ENCODE measurements at regions not wholly inside any gene's neighbourhood (a gene's known extent, or its start where the extent isn't known, plus 50 kb on each side); places are given as distances from the start of the nearest gene placed in this dataset.

- Mint-ChIP-seq H3K36me3 (ENCODE audit: low read depth, unreplicated experiment) (no peaks in the 10 kb centered on the region), H3K4me3 (ENCODE audit: unreplicated experiment) (no peak overlapping the region), H3K9me3 (ENCODE audit: unreplicated experiment) (no peaks in the 10 kb centered on the region), H3K27me3 (ENCODE audit: unreplicated experiment) (no peaks in the 10 kb centered on the region), H3K4me1 (ENCODE audit: unreplicated experiment) (no peaks in the 10 kb centered on the region), H3K27ac (ENCODE audit: unreplicated experiment) (no peak overlapping the region)
- no peak for DNase-seq (ENCODE audit: low spot score)
- TF ChIP-seq CTCF (IDR thresholded peaks at IDR 0.05; ENCODE audit: unreplicated experiment): no peak
These were observed 299.8 kb upstream of the ZFHX3 start for GRCh38 chr16:73347500-73348375.

GRCh38 chr16:73339821-73340220 lies 291.9 kb upstream of the ZFHX3 start:
- H3K27me3 Mint-ChIP-seq (ENCODE audit: unreplicated experiment): no peaks in the 10 kb centered on the region
- no peaks in the 10 kb centered on the region for H3K4me1 Mint-ChIP-seq (ENCODE audit: unreplicated experiment)
- no peak for DNase-seq (ENCODE audit: low spot score)
- no peak overlapping the region for H3K4me3 Mint-ChIP-seq (ENCODE audit: unreplicated experiment)
- H3K27ac Mint-ChIP-seq (ENCODE audit: unreplicated experiment): no peak overlapping the region
- TF ChIP-seq CTCF (IDR thresholded peaks at IDR 0.05; ENCODE audit: unreplicated experiment): no peak
- no peaks in the 10 kb centered on the region for H3K36me3 Mint-ChIP-seq (ENCODE audit: low read depth, unreplicated experiment)
- no peaks in the 10 kb centered on the region for H3K9me3 Mint-ChIP-seq (ENCODE audit: unreplicated experiment)

- H3K27me3 Mint-ChIP-seq (ENCODE audit: unreplicated experiment): no peaks in the 10 kb centered on the region
These were observed 289.7 kb upstream of the ZFHX3 start for GRCh38 chr16:73337373-73338296.

GRCh38 chr16:73329358-73330286 lies 281.7 kb upstream of the ZFHX3 start:
- Mint-ChIP-seq H3K27ac (ENCODE audit: unreplicated experiment) (no peak overlapping the region), H3K4me3 (ENCODE audit: unreplicated experiment) (no peak overlapping the region), H3K9me3 (ENCODE audit: unreplicated experiment) (no peaks in the 10 kb centered on the region), H3K27me3 (ENCODE audit: unreplicated experiment) (no peaks in the 10 kb centered on the region), H3K4me1 (ENCODE audit: unreplicated experiment) (no peaks in the 10 kb centered on the region), H3K36me3 (ENCODE audit: low read depth, unreplicated experiment) (no peaks in the 10 kb centered on the region)
- DNase-seq (ENCODE audit: low spot score): no peak
- TF ChIP-seq CTCF (IDR thresholded peaks at IDR 0.05; ENCODE audit: unreplicated experiment): no peak

More at GRCh38 chr16:73337373-73338296, 289.7 kb upstream of the ZFHX3 start:
- Mint-ChIP-seq H3K4me3 (ENCODE audit: unreplicated experiment) (no peak overlapping the region), H3K27ac (ENCODE audit: unreplicated experiment) (no peak overlapping the region), H3K9me3 (ENCODE audit: unreplicated experiment) (no peaks in the 10 kb centered on the region), H3K36me3 (ENCODE audit: low read depth, unreplicated experiment) (no peaks in the 10 kb centered on the region), H3K4me1 (ENCODE audit: unreplicated experiment) (no peaks in the 10 kb centered on the region)
- TF ChIP-seq CTCF (IDR thresholded peaks at IDR 0.05; ENCODE audit: unreplicated experiment): no peak
- no peak for DNase-seq (ENCODE audit: low spot score)
